Lower lobe of right lung (tissue), 2 donors: ENCODE measurements at regions not wholly inside any gene's neighbourhood (a gene's known extent, or its start where the extent isn't known, plus 50 kb on each side); places are given as distances from the start of the nearest gene placed in this dataset.
"Not testable (repeated sequence)": the region's sequence is repeated elsewhere in the genome, so short reads cannot be mapped to it uniquely, and the experiment has no call there.

ENCODE experiments used
- ATAC-seq, 2 donors: fragments of 200-7000 bp; cut with Tn5 transposase; one replicate each; pipeline ENCODE4 v1.9.1; 2020 to 2022; ENCODE audit warnings: mild to moderate bottlenecking in 2 of 2, moderate library complexity in 2 of 2
- DNase-seq: peaks from one replicate; pipeline ENCODE4 v3.0.0-alpha.2; 2020
- H3K27ac ChIP-seq: fragments of 200-600 bp; one replicate; pipeline ENCODE4 v1.8.0; 2022
- H3K27me3 ChIP-seq: fragments of 200-600 bp; one replicate; pipeline ENCODE4 v1.8.0; 2022; ENCODE audit warnings: low read depth
- H3K36me3 ChIP-seq: fragments of 200-600 bp; one replicate; pipeline ENCODE4 v1.8.0; 2022; ENCODE audit warnings: mild to moderate bottlenecking
- H3K4me1 ChIP-seq: fragments of 200-600 bp; one replicate; pipeline ENCODE4 v1.8.0; 2022
- H3K4me3 ChIP-seq: fragments of 200-600 bp; one replicate; pipeline ENCODE4 v1.8.0; 2022; ENCODE audit warnings: mild to moderate bottlenecking
- H3K9me3 ChIP-seq: fragments of 200-600 bp; one replicate; pipeline ENCODE4 v1.8.0; 2022
- CTCF ChIP-seq: fragments of 200-600 bp; IDR thresholded peaks from one replicate; pipeline ENCODE4 v1.8.0; 2022; ENCODE audit warnings: antibody characterized with exemption, mild to moderate bottlenecking
- intact Hi-C: fragments of 100-400 bp; cut with DNase I; formaldehyde crosslinking; loops from one replicate; pipeline ENCODE4 v1.11.0; 2022
- donor health status: DM: no; HTN: yes; CAD: no; lungs with severe emphysema.

- H3K36me3 ChIP-seq, result no peaks in the 10 kb centered on the region
- intact Hi-C loops, result no loop called here
- no peaks in the 10 kb centered on the region for H3K4me1 ChIP-seq
- H3K27ac ChIP-seq, result no peak overlapping the region
- no peak for TF ChIP-seq CTCF
- no peak overlapping the region for H3K4me3 ChIP-seq
- no peaks in the 10 kb centered on the region for H3K27me3 ChIP-seq
- no peak for DNase-seq
- no peaks in the 10 kb centered on the region for H3K9me3 ChIP-seq
- ATAC-seq, result peak in 1 of 2 donors; percentile 59
Measured at GRCh38 chr12:33052141-33053051, 155.8 kb upstream of the PKP2 start.

GRCh38 chr12:33047666-33048065 is 151.1 kb upstream of the PKP2 start:
- TF ChIP-seq CTCF, result no peak
- H3K27ac ChIP-seq, result no peak overlapping the region
- DNase-seq (no peak), ATAC-seq (no peak)
- intact Hi-C loops, result no loop called here
- no peaks in the 10 kb centered on the region for H3K36me3 ChIP-seq
- no peak overlapping the region for H3K4me3 ChIP-seq
- no peaks in the 10 kb centered on the region for H3K27me3 ChIP-seq
- H3K4me1 ChIP-seq, result no peaks in the 10 kb centered on the region
- no peaks in the 10 kb centered on the region for H3K9me3 ChIP-seq

DNA sequence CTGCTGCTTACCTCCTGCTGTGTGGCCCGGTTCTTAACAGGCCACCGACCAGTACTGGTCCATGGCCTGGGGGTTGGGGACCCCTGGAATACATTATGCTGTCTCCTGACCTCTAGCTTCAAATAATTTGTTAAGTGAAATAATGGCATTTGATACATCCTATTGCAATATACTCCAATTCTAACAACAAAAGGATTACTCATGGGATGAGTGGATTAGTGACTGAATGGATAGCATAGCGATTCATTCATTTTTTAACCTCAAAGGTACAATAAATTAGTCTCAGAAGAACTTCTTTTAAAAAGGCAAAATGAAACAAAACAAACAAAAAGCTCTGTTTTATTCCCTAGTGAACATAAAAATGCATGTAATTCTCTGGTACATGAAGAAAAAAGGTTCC is 147.9 kb upstream of the PKP2 start:
- Histone ChIP-seq H3K36me3 (no peaks in the 10 kb centered on the region), H3K27me3 (no peaks in the 10 kb centered on the region), H3K4me1 (no peaks in the 10 kb centered on the region), H3K4me3 (no peak overlapping the region), H3K27ac (no peak overlapping the region), H3K9me3 (no peaks in the 10 kb centered on the region)
- ATAC-seq (no peak), DNase-seq (no peak)
- TF ChIP-seq CTCF, result no peak
- intact Hi-C loops, result no loop called here

DNA sequence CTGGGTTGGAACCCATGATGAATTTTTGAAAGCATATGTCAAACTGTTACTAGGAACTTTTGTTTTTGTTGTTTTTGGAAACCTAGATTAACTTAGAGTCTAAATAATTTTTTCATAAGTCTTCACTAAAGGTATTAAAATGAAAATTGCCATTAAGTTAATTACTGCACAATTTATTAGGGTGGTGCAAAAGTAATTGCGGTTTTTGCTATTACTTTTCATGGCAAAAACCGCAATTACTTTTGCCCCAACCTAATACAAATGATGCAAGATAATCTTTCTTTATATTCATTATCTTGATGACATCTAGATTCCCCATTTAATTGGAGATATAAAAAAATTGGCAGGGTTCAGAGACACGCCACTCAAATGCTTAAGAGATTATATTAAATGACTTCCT is 145.0 kb upstream of the PKP2 start:
- H3K4me3 ChIP-seq, result no peak overlapping the region
- no peaks in the 10 kb centered on the region for H3K9me3 ChIP-seq
- no peaks in the 10 kb centered on the region for H3K36me3 ChIP-seq
- intact Hi-C loops, result no loop called here
- H3K4me1 ChIP-seq, result no peaks in the 10 kb centered on the region
- no peak for DNase-seq
- ATAC-seq, result no peak
- no peak overlapping the region for H3K27ac ChIP-seq
- no peak for TF ChIP-seq CTCF
- H3K27me3 ChIP-seq, result no peaks in the 10 kb centered on the region

DNA sequence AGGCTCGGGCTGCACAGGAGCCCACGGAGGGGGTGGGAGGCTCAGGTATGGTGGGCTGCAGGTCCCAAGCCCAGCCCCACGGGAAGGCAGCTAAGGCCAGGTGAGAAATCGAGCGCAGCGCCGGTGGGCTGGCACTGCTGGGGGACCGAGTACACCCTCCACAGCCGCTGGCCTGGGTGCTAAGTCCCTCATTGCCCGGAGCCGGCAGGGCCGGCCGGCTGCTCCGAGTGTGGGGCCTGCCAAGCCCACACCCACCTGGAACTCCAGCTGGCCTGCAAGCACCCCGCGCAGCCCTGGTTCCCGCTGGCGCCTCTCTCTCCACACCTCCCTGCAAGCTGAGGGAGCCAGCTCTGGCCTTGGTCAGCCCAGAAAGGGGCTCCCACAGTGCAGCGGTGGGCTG is 137.4 kb upstream of the PKP2 start:
- H3K4me3 ChIP-seq, H3K36me3 ChIP-seq, H3K27ac ChIP-seq, H3K9me3 ChIP-seq, H3K27me3 ChIP-seq, H3K4me1 ChIP-seq, DNase-seq, intact Hi-C loops, ATAC-seq: not testable (repeated sequence)

- no peak for ATAC-seq
- TF ChIP-seq CTCF, result no peak
- H3K36me3 ChIP-seq, result no peaks in the 10 kb centered on the region
- no peak overlapping the region for H3K27ac ChIP-seq
- intact Hi-C loops, result no loop called here
- H3K4me1 ChIP-seq, result no peaks in the 10 kb centered on the region
- H3K4me3 ChIP-seq, result no peak overlapping the region
- no peak for DNase-seq
- H3K9me3 ChIP-seq, result peaks cover 3% of the 10 kb centered on the region
- H3K27me3 ChIP-seq, result no peaks in the 10 kb centered on the region
Measured at GRCh38 chr12:33026791-33027190, 130.2 kb upstream of the PKP2 start.

DNA sequence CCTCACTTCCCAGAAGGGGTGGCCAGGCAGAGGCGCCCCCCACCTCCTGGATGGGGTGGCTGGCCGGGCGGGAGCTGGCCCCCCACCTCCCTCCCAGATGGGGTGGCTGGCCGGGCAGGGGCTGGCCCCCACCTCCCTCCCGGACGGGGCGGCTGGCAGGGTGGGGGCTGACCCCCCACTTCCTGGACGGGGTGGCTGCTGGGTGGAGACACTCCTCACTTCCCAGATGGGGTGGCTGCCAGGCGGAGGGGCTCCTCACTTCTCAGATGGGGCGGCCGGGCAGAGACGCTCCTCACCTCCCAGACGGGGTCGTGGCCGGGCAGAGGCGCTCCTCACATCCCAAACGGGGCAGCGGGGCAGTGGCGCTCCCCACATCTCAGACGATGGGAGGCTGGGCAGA is 126.1 kb upstream of the PKP2 start:
- H3K4me3 ChIP-seq, H3K4me1 ChIP-seq, intact Hi-C loops, H3K36me3 ChIP-seq, H3K27ac ChIP-seq, H3K27me3 ChIP-seq, H3K9me3 ChIP-seq, ATAC-seq, DNase-seq: not testable (repeated sequence)

DNA sequence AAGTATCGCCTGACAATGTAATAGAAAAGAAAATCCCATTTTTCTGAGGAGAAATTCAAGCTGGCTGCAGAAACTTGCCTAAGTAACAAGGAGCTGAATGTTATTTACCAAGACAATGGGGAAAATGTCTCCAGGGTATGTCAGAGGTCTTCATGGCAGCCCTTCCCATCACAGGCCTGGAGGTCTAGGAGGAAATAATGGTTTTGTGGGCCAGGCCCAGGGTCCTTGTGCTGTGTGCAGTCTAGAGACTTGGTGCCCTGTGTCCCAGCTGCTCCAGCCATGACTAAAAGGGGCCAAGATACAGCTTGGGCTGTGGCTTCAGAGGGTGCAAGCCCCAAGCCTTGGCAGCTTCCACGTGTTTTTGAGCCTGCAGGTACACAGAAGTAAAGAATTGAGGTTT is 120.5 kb upstream of the PKP2 start:
- H3K27me3 ChIP-seq, intact Hi-C loops, H3K36me3 ChIP-seq, H3K27ac ChIP-seq, H3K9me3 ChIP-seq, DNase-seq, ATAC-seq, H3K4me3 ChIP-seq, H3K4me1 ChIP-seq: not testable (repeated sequence)
